H1 (cell line): ENCODE measurements at regions not wholly inside any gene's neighbourhood (a gene's known extent, or its start where the extent isn't known, plus 50 kb on each side); places are given as distances from the start of the nearest gene placed in this dataset.

ENCODE experiments used
- CTCF ChIA-PET: fragments of 300-600 bp; sonication (Branson Sonifier 250); formaldehyde crosslinking; loops from one replicate; lab custom pipeline; 2021; ENCODE audit not compliant: partially characterized antibody; lab: Charles Lee
- POLR2A ChIA-PET: fragments of 300-600 bp; sonication (Branson Sonifier 250); formaldehyde crosslinking; loops from one replicate; lab custom pipeline; 2021; ENCODE audit warnings: inconsistent platforms; ENCODE audit not compliant: partially characterized antibody; lab: Charles Lee
- DNase-seq, 2 experiments: peaks; one replicate each; pipeline versions ENCODE4 v3.0.0 to v3.0.0-alpha.2; 2010 to 2022; ENCODE audit warnings: low spot score in 2 of 2, low read depth in 1 of 2, mixed read lengths in 1 of 2
- FAIRE-seq: peaks from 2 replicates; lab custom pipeline; 2011; peaks lifted over from hg19 to GRCh38; lab: Jason Lieb, UNC
- H2AFZ ChIP-seq: 2 replicates; pipeline ENCODE4 v1.8.1; 2012; ENCODE audit warnings: low read length, inconsistent platforms
- H2AK5ac ChIP-seq: 2 replicates; pipeline ENCODE4 v1.6.1; 2013; ENCODE audit warnings: low read depth, low read length
- H2BK120ac ChIP-seq: replicated peaks from 2 replicates; pipeline ENCODE3; 2013; ENCODE audit warnings: low read depth, low read length, inconsistent platforms
- H2BK12ac ChIP-seq: 2 replicates; pipeline ENCODE4 v1.6.1; 2013; ENCODE audit warnings: low read depth, low read length
- H2BK15ac ChIP-seq: 2 replicates; pipeline ENCODE4 v1.6.1; 2013; ENCODE audit warnings: low read length
- H2BK20ac ChIP-seq: 2 replicates; pipeline ENCODE4 v1.6.1; 2013; ENCODE audit warnings: low read length
- H2BK5ac ChIP-seq: 2 replicates; pipeline ENCODE4 v1.6.1; 2013; ENCODE audit warnings: low read depth, low read length
- H3K14ac ChIP-seq: 2 replicates; pipeline ENCODE4 v1.6.1; 2013; ENCODE audit warnings: inconsistent platforms; ENCODE audit not compliant: insufficient read length
- H3K18ac ChIP-seq: 2 replicates; pipeline ENCODE4 v1.6.1; 2013; ENCODE audit warnings: low read length; ENCODE audit errors: extremely low read depth
- H3K23ac ChIP-seq: 2 replicates; pipeline ENCODE4 v1.6.1; 2013; ENCODE audit warnings: inconsistent platforms; ENCODE audit not compliant: insufficient read length
- H3K23me2 ChIP-seq: 2 replicates; pipeline ENCODE4 v1.6.1; 2013; ENCODE audit warnings: low read depth, low read length
- H3K27ac ChIP-seq: 2 replicates; pipeline ENCODE4 v1.6.1; 2011; ENCODE audit warnings: low read depth, low read length, inconsistent platforms
- H3K27me3 ChIP-seq, 4 experiments: replicated peaks in 1 of 4; 1 replicate in 1 of 4; 2 replicates in 3 of 4; pipeline versions ENCODE4 v1.6.1 to v1.8.1; 2011 to 2013; ENCODE audit warnings: low read length in 3 of 4, mild to moderate bottlenecking in 3 of 4, inconsistent platforms in 2 of 4, mixed read lengths in 2 of 4, moderate library complexity in 1 of 4; ENCODE audit not compliant: control insufficient read depth in 3 of 4, insufficient read depth in 3 of 4; ENCODE audit errors: extremely low read depth in 1 of 4
- H3K36me3 ChIP-seq, 4 experiments: 2 replicates each; pipeline versions ENCODE4 v1.6.1 to v1.8.1; 2011 to 2013; ENCODE audit warnings: mild to moderate bottlenecking in 4 of 4, low read length in 3 of 4, moderate library complexity in 2 of 4, control low read depth in 1 of 4, inconsistent platforms in 1 of 4; ENCODE audit not compliant: insufficient read depth in 4 of 4, control insufficient read depth in 2 of 4
- H3K4ac ChIP-seq: replicated peaks from 2 replicates; pipeline ENCODE3; 2013; ENCODE audit warnings: low read length, low read depth, mixed read lengths, inconsistent platforms; ENCODE audit not compliant: insufficient read length
- H3K4me1 ChIP-seq, 4 experiments: replicated peaks in 1 of 4; 1 replicate in 1 of 4; 2 replicates in 3 of 4; pipeline versions ENCODE4 v1.6.1 to v1.8.1; 2011 to 2013; ENCODE audit warnings: low read length in 3 of 4, inconsistent platforms in 2 of 4, mixed read lengths in 1 of 4; ENCODE audit not compliant: insufficient read depth in 4 of 4, control insufficient read depth in 3 of 4
- H3K4me2 ChIP-seq, 2 experiments: 2 replicates each; pipeline versions ENCODE4 v1.6.1 to v1.8.1; 2011 to 2013; ENCODE audit warnings: low read depth in 2 of 2, low read length in 2 of 2, control low read depth in 1 of 2, inconsistent platforms in 1 of 2, mild to moderate bottlenecking in 1 of 2; ENCODE audit not compliant: insufficient read depth in 1 of 2
- H3K4me3 ChIP-seq, 4 experiments: fragments of 200-600, 300-600 bp in 1 of 4; sonication (generic), shearing (Covaris generic), sonication (Bioruptor Twin) in 1 of 4; 2 replicates each; pipeline versions ENCODE4 v1.5.1 to v1.8.1; 2011 to 2016; ENCODE audit warnings: low read length in 4 of 4, low read depth in 3 of 4, control low read depth in 2 of 4, inconsistent platforms in 2 of 4, mild to moderate bottlenecking in 2 of 4, mixed read lengths in 1 of 4, moderate library complexity in 1 of 4; ENCODE audit not compliant: insufficient read depth in 2 of 4; ENCODE audit errors: extremely low read depth in 1 of 4
- H3K56ac ChIP-seq: replicated peaks from 2 replicates; pipeline ENCODE3; 2013; ENCODE audit warnings: low read depth, mild to moderate bottlenecking, mixed read lengths, low read length, inconsistent platforms; ENCODE audit not compliant: insufficient read length
- H3K79me1 ChIP-seq: 2 replicates; pipeline ENCODE4 v1.6.1; 2013; ENCODE audit warnings: low read depth, low read length, control low read depth
- H3K79me2 ChIP-seq, 2 experiments: 2 replicates each; pipeline versions ENCODE4 v1.6.1 to v1.8.1; 2012 to 2013; ENCODE audit warnings: low read length in 2 of 2, mild to moderate bottlenecking in 2 of 2, inconsistent platforms in 1 of 2; ENCODE audit not compliant: insufficient read depth in 2 of 2, control insufficient read depth in 1 of 2
- H3K9ac ChIP-seq, 4 experiments: replicated peaks in 1 of 4; 1 replicate in 1 of 4; 2 replicates in 3 of 4; pipeline versions ENCODE4 v1.6.1 to v1.8.1; 2011 to 2013; ENCODE audit warnings: low read depth in 3 of 4, low read length in 3 of 4, control low read depth in 2 of 4, mild to moderate bottlenecking in 2 of 4, moderate library complexity in 2 of 4, inconsistent platforms in 1 of 4; ENCODE audit errors: extremely low read depth in 1 of 4
- H3K9me3 ChIP-seq, 2 experiments: 2 replicates each; pipeline versions ENCODE4 v1.6.1 to v1.8.1; 2012 to 2013; ENCODE audit warnings: mild to moderate bottlenecking in 2 of 2, moderate library complexity in 2 of 2, control low read depth in 1 of 2, inconsistent platforms in 1 of 2, low read depth in 1 of 2, low read length in 1 of 2, mixed read lengths in 1 of 2; ENCODE audit not compliant: insufficient read depth in 2 of 2
- H4K20me1 ChIP-seq, 2 experiments: replicated peaks in 1 of 2; 2 replicates each; pipeline versions ENCODE3 to v1.8.1; 2011 to 2013; ENCODE audit warnings: inconsistent platforms in 2 of 2, low read length in 2 of 2, mild to moderate bottlenecking in 1 of 2; ENCODE audit not compliant: insufficient read depth in 2 of 2, control insufficient read depth in 1 of 2
- H4K5ac ChIP-seq: 2 replicates; pipeline ENCODE4 v1.6.1; 2013; ENCODE audit warnings: low read length, low read depth, mixed read lengths, inconsistent platforms; ENCODE audit not compliant: insufficient read length
- H4K8ac ChIP-seq: 2 replicates; pipeline ENCODE4 v1.8.0; 2013; ENCODE audit warnings: mild to moderate bottlenecking, moderate library complexity, low read length, inconsistent platforms; ENCODE audit not compliant: insufficient read depth; ENCODE audit errors: extremely low read depth
- H4K91ac ChIP-seq: replicated peaks from 2 replicates; pipeline ENCODE3; 2013; ENCODE audit warnings: low read length, mixed read lengths, inconsistent platforms; ENCODE audit not compliant: insufficient read length
- CTCF ChIP-seq, 3 experiments: IDR thresholded peaks; 1 replicate in 2 of 3; 2 replicates in 1 of 3; pipeline versions ENCODE4 v1.5.1 to v1.6.1; 2011; ENCODE audit warnings: low read length in 3 of 3, mild to moderate bottlenecking in 3 of 3, inconsistent platforms in 2 of 3, low read depth in 1 of 3, moderate library complexity in 1 of 3; ENCODE audit not compliant: insufficient read depth in 1 of 3; ENCODE audit errors: control extremely low read depth in 1 of 3
- NANOG ChIP-seq: IDR thresholded peaks from 2 replicates; pipeline ENCODE4 v1.6.1; 2011; ENCODE audit warnings: low read length, low read depth, mild to moderate bottlenecking, inconsistent platforms; ENCODE audit not compliant: insufficient read depth, poor library complexity, severe bottlenecking
- POLR2AphosphoS5 ChIP-seq: IDR thresholded peaks from 2 replicates; pipeline ENCODE4 v1.6.1; 2011; ENCODE audit warnings: low read depth, low read length
- SAP30 ChIP-seq: fragments of 300-600 bp; sonication (generic); IDR thresholded peaks from 2 replicates; pipeline ENCODE4 v1.7.1; 2012; ENCODE audit warnings: low read length, moderate library complexity, mild to moderate bottlenecking, inconsistent platforms; ENCODE audit not compliant: insufficient read depth, insufficient replicate concordance
- TBP ChIP-seq: IDR thresholded peaks from 2 replicates; pipeline ENCODE4 v1.6.1; 2011; ENCODE audit warnings: low read depth, low read length, improper control_type of control experiment
- WGBS, 2 experiments: shearing (Covaris generic) in 1 of 2; methylation state at CpG; one replicate each; pipeline versions ENCODE4 v1.1.6 to v1.1.7; 2013 to 2015; ENCODE audit warnings: low lambda C conversion rate in 2 of 2, mixed read lengths in 2 of 2, inconsistent platforms in 1 of 2, low coverage in 1 of 2, missing lambda C conversion rate in 1 of 2; ENCODE audit not compliant: insufficient replicate concordance in 2 of 2, insufficient coverage in 1 of 2, insufficient read length in 1 of 2; ENCODE audit errors: extremely low coverage in 1 of 2, missing lambda C conversion rate in 1 of 2; 5-methylcytosine and 5-hydroxymethylcytosine counted together

- Histone ChIP-seq H3K36me3 (no peaks in the 10 kb centered on the region), H3K4me3 (no peak overlapping the region), H3K27me3 (peaks cover 1 to 9% (median 6%) of the 10 kb centered on the region in 4 experiments; a peak in 5 of 7 replicates), H3K23ac (no peak overlapping the region), H3K4ac (no peak overlapping the region), H2BK20ac (no peak overlapping the region), H3K18ac (no peak overlapping the region), H3K27ac (no peak overlapping the region), H2BK15ac (no peak overlapping the region), H2AFZ (no peak overlapping the region), H3K79me2 (no peaks in the 10 kb centered on the region), H2BK5ac (no peak overlapping the region), H3K79me1 (no peaks in the 10 kb centered on the region), H3K4me2 (no peak overlapping the region), H3K56ac (no peak overlapping the region), H3K9me3 (0 out of 4 replicates have a peak, but pooled peaks cover 0 to 2% of the 10 kb centered on the region in 2 experiments), H3K9ac (no peak overlapping the region), H3K14ac (no peak overlapping the region), H2BK120ac (no peak overlapping the region), H4K8ac (no peak overlapping the region; the same call in 1 of the 2 replicates), H3K23me2 (no peaks in the 10 kb centered on the region), H4K20me1 (no peaks in the 10 kb centered on the region), H4K91ac (no peak overlapping the region), H2AK5ac (no peak overlapping the region), H3K4me1 (peaks cover 8 to 17% (median 11%) of the 10 kb centered on the region in 4 experiments), H2BK12ac (no peak overlapping the region), H4K5ac (no peak overlapping the region)
- FAIRE-seq (no peak), DNase-seq (no peak)
- POLR2A ChIA-PET = no interaction called here
- CTCF ChIA-PET = interaction anchor here (0.9 to 5.6 kb wide), 9 partner anchors 9 to 242 kb away, joined by 3 to 26 read pairs (median 3); no protein-coding TSS in a partner anchor
- 86% methylated on average over 3 of the region's 3 CpGs; no CpG with 5 or more reads in 1 of the 2 experiments for WGBS, 2 experiments
- TF ChIP-seq NANOG (no peak), CTCF (IDR thresholded peaks at IDR 0.05; ENCODE audit: control extremely low read depth in 1 of 3, insufficient read depth in 1 of 3, low read depth in 1 of 3, low read length in 3 of 3) (no peak), POLR2AphosphoS5 (no peak), SAP30 (no peak), TBP (no peak)
Measured at GRCh38 chr12:3417937-3418462, 73.0 kb upstream of the PRMT8 start.
